Astrocyte of the spinal cord (primary cell): ENCODE measurements at regions not wholly inside any gene's neighbourhood (a gene's known extent, or its start where the extent isn't known, plus 50 kb on each side); places are given as distances from the start of the nearest gene placed in this dataset.
"Not testable (repeated sequence)": the region's sequence is repeated elsewhere in the genome, so short reads cannot be mapped to it uniquely, and the experiment has no call there.

Experiments used
- DNase-seq: peaks from one replicate; pipeline ENCODE4 v3.0.0; 2011; ENCODE audit warnings: low read depth, low spot score
- H3K4me3 ChIP-seq: 2 replicates; pipeline ENCODE4 v1.5.1; 2011; ENCODE audit warnings: low read depth, mild to moderate bottlenecking, low read length, moderate library complexity
- in situ Hi-C: cut with HindIII; loops from 2 replicates; pipeline ENCODE4 v1.10.0; 2017; ENCODE audit warnings: low sequenced_read_pairs
- TF ChIP-seq, protein P1 (sequence below): IDR thresholded peaks from 2 replicates; pipeline ENCODE4 v1.5.1; 2012; ENCODE audit warnings: low read depth, mild to moderate bottlenecking, low read length, inconsistent platforms

DNA sequence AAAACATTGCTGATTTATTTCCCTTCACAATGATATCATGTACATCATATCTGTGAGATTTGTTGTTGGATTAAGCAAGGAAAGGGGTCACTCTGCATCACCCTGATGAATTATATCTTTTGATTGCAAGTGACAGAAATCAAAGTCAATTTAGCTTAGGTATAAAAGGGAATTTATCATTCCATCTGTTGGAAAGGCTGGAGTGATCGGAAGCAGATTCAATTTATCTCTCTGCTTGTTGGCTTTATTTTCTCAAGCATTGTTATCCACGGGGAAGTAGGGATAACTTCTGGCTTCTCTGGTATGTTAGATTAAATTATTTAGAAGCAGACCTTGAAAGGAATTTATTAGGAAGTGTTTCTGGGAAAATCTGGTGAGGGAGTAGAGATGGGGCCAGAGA is 226.6 kb downstream of the PTGER3 start:
- no peak overlapping the region for H3K4me3 ChIP-seq
- no peak for DNase-seq
- in situ Hi-C loops: no loop called here
- TF ChIP-seq, protein P1, sequence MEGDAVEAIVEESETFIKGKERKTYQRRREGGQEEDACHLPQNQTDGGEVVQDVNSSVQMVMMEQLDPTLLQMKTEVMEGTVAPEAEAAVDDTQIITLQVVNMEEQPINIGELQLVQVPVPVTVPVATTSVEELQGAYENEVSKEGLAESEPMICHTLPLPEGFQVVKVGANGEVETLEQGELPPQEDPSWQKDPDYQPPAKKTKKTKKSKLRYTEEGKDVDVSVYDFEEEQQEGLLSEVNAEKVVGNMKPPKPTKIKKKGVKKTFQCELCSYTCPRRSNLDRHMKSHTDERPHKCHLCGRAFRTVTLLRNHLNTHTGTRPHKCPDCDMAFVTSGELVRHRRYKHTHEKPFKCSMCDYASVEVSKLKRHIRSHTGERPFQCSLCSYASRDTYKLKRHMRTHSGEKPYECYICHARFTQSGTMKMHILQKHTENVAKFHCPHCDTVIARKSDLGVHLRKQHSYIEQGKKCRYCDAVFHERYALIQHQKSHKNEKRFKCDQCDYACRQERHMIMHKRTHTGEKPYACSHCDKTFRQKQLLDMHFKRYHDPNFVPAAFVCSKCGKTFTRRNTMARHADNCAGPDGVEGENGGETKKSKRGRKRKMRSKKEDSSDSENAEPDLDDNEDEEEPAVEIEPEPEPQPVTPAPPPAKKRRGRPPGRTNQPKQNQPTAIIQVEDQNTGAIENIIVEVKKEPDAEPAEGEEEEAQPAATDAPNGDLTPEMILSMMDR: no peak

DNA sequence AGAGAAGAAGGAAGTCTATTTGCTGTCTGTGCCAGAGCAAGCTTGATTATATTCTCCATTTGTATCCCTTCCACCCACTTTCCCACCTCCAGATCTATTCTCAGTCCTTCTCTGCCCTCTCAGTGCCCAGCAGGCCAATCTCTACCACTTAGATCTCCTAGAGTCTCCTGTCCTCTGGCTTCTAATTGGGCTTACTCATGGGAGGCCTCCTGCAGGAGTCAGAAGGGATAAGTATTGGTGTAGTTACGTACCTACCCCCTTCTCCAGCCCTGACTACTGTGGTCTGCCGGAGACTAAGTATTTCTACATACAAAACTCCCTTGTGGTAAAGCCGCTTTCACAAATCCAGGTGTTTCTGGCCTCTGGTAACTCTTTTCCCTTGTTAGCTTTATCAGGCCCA is 221.2 kb downstream of the PTGER3 start:
- in situ Hi-C loops: no loop called here
- DNase-seq: no peak

DNA sequence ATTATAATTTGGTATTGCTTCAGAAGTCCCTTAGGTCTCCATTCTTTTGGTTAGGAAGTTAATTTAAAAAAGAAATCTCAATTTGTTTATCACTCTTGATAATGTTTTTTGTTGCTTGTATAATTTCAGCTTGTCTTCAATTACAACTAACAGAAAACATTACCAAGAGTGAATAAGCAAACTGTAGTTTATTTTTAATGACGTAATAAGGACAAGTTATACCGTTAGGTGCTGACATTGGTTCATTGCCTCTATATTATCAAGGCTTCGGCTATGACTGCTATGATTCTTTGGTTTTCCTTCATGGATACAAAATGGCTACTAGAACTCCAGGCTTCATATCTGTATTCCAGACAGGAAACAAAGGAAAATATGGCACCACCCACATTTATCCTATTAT is 220.6 kb downstream of the PTGER3 start:
- H3K4me3 ChIP-seq: no peak overlapping the region
- in situ Hi-C loops: no loop called here
- no peak for DNase-seq
- TF ChIP-seq, protein P1: no peak

More for the DNA sequence above, 221.2 kb downstream of the PTGER3 start:
- TF ChIP-seq, protein P1: no peak
- H3K4me3 ChIP-seq: no peak overlapping the region

DNA sequence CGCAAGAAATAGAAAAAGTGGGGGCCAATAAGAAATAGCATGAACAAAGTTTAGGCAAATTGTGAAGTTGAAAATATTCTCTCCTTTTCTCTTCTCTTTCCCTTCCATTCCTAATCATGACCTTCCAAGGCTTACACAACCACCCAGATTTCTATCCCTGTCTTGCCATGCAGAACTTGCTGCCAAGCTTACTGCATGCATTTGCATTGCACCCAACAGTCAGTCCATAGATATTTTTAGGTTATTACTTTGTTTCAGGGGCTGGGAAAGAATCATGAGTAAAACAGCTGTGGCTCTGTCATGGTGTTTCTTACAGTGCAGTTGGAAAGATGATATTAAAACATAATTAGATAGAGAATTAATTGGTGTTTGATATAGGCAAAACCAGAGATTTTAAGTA is 219.4 kb downstream of the PTGER3 start:
- TF ChIP-seq, protein P1: no peak
- no peak overlapping the region for H3K4me3 ChIP-seq
- in situ Hi-C loops: no loop called here
- no peak for DNase-seq

DNA sequence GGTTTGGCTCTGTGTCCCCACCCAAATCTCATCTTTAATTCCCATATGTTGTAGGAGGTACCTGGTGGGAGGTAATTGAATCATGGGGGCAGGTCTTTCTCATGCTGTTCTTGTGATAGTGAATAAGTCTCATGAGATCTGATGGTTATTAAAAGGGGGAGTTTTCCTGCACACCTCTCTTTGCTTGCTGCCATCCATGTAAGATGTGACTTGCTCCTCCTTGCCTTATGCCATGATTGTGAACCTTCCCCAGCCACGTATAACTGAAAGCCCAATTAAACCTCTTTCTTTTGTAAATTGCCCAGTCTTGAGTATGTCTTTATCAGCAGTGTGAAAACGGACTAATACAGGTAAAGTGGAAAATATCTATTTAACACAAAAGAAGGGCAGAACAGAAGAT is 213.3 kb downstream of the PTGER3 start:
- H3K4me3 ChIP-seq, in situ Hi-C loops, DNase-seq: not testable (repeated sequence)

DNA sequence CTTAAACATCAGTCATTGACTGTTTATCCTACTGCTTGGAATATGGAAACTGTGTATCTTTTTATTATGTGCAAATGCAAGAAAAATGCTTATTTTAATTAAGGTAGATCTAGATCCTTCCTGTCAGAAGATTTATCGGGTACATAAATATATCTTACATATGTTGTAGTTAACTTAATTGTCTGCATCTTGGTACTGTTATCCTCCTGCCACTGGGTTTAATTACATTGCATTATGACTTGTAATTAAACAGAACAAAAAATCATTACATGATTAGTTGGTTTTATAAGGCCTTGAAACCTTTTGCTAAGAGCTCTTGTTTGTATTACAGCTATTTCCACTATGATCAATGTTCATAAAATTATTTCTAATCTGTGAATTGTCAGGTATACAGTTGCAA is 211.2 kb downstream of the PTGER3 start:
- in situ Hi-C loops: no loop called here
- TF ChIP-seq, protein P1: no peak
- no peak for DNase-seq
- no peak overlapping the region for H3K4me3 ChIP-seq

DNA sequence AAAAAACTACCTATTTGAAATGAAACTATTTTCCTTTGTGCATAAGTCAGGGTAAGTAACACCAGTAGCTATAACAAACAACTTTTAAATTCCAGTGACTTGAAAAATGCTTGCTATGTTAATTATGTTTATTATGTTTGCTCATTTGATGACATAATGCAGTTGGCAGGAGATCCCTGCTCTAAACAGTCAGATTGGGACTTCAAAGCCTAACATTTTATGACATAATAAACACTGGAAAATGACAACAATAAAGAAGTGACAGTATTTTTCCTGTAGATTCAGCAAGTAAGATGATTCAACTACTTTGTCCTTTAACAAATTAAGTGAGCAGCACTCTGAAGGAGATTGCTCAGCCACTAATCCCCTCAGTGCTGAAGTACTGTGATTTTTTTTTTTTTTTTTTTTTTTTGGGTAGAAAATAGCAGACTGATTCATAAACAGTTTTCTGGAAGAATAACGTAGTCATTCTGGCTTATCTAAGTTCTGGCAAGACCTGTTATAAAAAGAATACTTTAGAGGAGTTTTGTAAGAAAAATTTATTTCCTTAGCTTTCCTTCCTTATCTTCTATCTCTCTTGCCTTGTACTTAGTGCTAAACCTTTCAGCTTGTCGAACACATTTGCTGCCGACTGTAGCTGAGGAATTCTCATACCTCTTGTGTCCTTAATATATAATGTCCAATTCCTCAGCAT is 207.2 kb downstream of the PTGER3 start:
- H3K4me3 ChIP-seq: no peak overlapping the region
- in situ Hi-C loops: no loop called here
- no peak for DNase-seq
- TF ChIP-seq, protein P1: no peak
